ENCODE measurements at regions not wholly inside any gene's neighbourhood (a gene's known extent, or its start where the extent isn't known, plus 50 kb on each side); places are given as distances from the start of the nearest gene placed in this dataset.

GRCh38 chr13:32857077-32857476 lies 159.1 kb upstream of the KL start:
- POLR2A ChIA-PET, result no interaction called here
- H3K4me3 ChIP-seq (ENCODE audit: low read depth in 2 of 2, low read length in 2 of 2), result no peak overlapping the region
- BruUV-seq (replicated peaks), result no TSS peak

GRCh38 chr13:32857689-32858088 lies 158.5 kb upstream of the KL start:
- Histone ChIP-seq H3K4me3 (ENCODE audit: low read depth in 2 of 2, low read length in 2 of 2) (no peak overlapping the region), H3K9me3 (ENCODE audit: control insufficient read depth, insufficient read depth, low read depth, low read length) (0 out of 2 replicates have a peak, but pooled peaks cover 5% of the 10 kb centered on the region), H3K36me3 (ENCODE audit: control insufficient read depth, insufficient read depth, low read length) (no peaks in the 10 kb centered on the region), H3K4me1 (ENCODE audit: control insufficient read depth, insufficient read depth, low read length) (no peaks in the 10 kb centered on the region), H3K27me3 (ENCODE audit: control insufficient read depth, insufficient read depth, low read length) (no peaks in the 10 kb centered on the region), H3K27ac (ENCODE audit: low read length) (no peak overlapping the region)
- DNase-seq (ENCODE audit: low read depth, low spot score) (no peak), ATAC-seq (no peak)
- ChIA-PET POLR2A (no interaction called here), CTCF (no interaction called here)
- TF ChIP-seq CTCF (IDR thresholded peaks at IDR 0.05), result no peak
- no peak for TF ChIP-seq REST (IDR thresholded peaks at IDR 0.05; ENCODE audit: insufficient read depth in 1 of 2, low read depth in 2 of 2, low read length in 1 of 2)
- no peak for TF ChIP-seq TCF7L2 (IDR thresholded peaks at IDR 0.05; ENCODE audit: low read depth, low read length)
- no peak for TF ChIP-seq POLR2AphosphoS5 (IDR thresholded peaks at IDR 0.05; ENCODE audit: low read depth, low read length)
- TF ChIP-seq SIN3A (IDR thresholded peaks at IDR 0.05; ENCODE audit: borderline replicate concordance, insufficient read depth, low read depth, low read length), result no peak
- intact Hi-C loops (cut with micrococcal nuclease; ENCODE audit: unreplicated experiment), result no loop called here
- no TSS peak for BruUV-seq (replicated peaks)
- in situ Hi-C loops (cut with HindIII; ENCODE audit: low pct_unique_long_range_greater_than_20kb, low sequenced_read_pairs), result no loop called here

More at GRCh38 chr13:32857077-32857476, 159.1 kb upstream of the KL start:
- ATAC-seq (no peak), DNase-seq (ENCODE audit: low read depth, low spot score) (no peak)
- TF ChIP-seq CTCF (IDR thresholded peaks at IDR 0.05) (no peak), TCF7L2 (IDR thresholded peaks at IDR 0.05; ENCODE audit: low read depth, low read length) (no peak), REST (IDR thresholded peaks at IDR 0.05; ENCODE audit: insufficient read depth in 1 of 2, low read depth in 2 of 2, low read length in 1 of 2) (no peak), POLR2AphosphoS5 (IDR thresholded peaks at IDR 0.05; ENCODE audit: low read depth, low read length) (no peak), SIN3A (IDR thresholded peaks at IDR 0.05; ENCODE audit: borderline replicate concordance, insufficient read depth, low read depth, low read length) (no peak)
- Histone ChIP-seq H3K4me1 (ENCODE audit: control insufficient read depth, insufficient read depth, low read length) (no peaks in the 10 kb centered on the region), H3K36me3 (ENCODE audit: control insufficient read depth, insufficient read depth, low read length) (no peaks in the 10 kb centered on the region), H3K27me3 (ENCODE audit: control insufficient read depth, insufficient read depth, low read length) (no peaks in the 10 kb centered on the region), H3K27ac (ENCODE audit: low read length) (no peak overlapping the region), H3K9me3 (ENCODE audit: control insufficient read depth, insufficient read depth, low read depth, low read length) (0 out of 2 replicates have a peak, but pooled peaks cover 5% of the 10 kb centered on the region)
- intact Hi-C loops (cut with micrococcal nuclease; ENCODE audit: unreplicated experiment), result no loop called here
- in situ Hi-C loops (cut with HindIII; ENCODE audit: low pct_unique_long_range_greater_than_20kb, low sequenced_read_pairs), result no loop called here
- CTCF ChIA-PET, result no interaction called here

Data from Panc1 (cell line).